GM18498 (cell line): ENCODE measurements at regions not wholly inside any gene's neighbourhood (a gene's known extent, or its start where the extent isn't known, plus 50 kb on each side); places are given as distances from the start of the nearest gene placed in this dataset.

Experiments used
- ATAC-seq: cut with Tn5 transposase; IDR thresholded peaks from one replicate; pipeline ENCODE4 v1.9.1; 2021; ENCODE audit warnings: mild to moderate bottlenecking, moderate library complexity; ENCODE audit not compliant: unreplicated experiment

DNA sequence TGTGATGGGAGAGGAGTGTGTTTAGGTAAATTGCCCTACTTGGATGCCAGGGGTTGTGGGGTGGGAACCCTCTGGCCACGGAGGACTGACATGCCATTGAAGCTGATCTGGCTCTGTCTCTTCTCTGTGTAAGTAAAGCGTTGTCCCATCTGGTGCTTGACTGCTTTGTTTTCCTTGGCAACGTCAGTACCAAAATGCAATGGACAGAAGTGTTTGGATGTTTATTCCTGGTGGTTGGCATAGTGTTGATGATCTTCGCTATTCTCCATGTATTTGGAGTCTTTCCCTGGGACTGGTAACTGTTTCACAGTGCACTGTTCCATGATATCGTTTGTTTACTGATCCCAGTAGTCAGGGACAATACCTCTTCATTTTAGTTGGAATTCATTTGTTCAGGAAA, 130.5 kb upstream of the MCTP2 start:
- no peak for ATAC-seq

GRCh38 chr15:94099574-94099960, 131.8 kb upstream of the MCTP2 start:
- no peak for ATAC-seq

DNA sequence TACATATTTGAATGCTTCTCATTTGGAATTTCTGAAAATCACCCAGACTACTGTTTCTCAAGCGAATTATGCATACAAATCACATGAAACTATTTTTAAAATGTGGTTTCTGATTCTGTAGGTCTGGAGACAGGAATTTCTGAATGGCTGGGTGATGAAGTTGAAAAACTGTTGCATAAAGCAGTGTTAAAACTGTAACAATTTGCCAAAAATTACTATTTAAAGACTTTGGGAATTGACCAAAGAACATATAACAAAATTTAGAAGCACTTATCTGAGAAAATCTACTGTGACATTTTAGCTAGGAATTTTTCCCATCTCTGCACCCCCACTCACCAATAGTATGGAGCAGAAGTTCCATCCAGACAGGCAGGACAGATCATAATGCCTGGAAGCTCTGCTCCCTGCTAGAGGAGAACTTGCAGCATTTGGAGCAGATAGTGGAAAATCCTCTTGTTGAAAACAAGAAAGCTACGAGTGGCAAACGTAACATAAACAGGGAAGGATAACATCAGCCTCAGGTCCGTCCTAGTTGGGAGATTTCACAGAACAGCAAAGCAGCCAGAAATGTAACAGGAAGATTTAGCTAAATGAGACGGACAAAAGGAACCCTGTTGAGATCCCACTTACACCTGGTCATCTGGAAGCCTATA, 132.3 kb upstream of the MCTP2 start:
- no peak for ATAC-seq

- no peak for ATAC-seq
These were observed 133.8 kb upstream of the MCTP2 start for GRCh38 chr15:94097552-94097951.

DNA sequence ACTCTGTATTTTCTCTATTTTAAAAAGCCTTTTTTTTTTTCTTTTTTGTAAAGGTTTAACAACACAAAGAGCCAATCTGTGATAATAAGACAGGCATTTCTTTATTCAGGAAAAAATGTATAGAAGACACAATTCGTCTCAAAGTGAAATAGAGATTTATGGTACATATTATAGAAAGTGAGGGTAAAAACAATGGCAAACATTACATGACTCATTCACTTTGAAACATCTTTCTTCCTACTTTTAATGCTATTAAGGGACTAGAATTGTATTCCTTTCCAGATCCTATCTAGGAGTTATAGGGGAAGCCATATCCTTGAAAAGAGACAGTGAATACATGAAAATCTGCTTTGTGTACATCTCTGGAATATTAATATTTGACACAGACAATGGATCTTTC, 137.1 kb upstream of the MCTP2 start:
- no peak for ATAC-seq

DNA sequence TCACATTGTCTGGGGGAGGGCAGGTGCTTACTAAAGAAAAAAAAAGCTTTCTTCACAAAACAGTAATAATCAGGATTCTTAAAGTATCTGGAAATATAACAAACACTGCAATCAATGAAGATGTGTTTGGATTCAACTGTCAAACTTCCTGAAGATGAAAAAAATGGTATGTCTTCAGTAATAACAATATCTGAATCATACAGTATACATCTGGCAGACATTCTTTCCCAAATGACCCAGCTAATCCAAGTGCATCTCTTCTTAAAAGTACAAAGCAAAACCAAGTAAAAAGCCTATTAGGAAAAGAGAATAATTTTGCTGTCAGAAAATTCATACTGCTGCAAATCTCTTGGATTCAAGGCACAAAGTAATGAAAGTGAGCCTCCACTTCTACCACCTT, 145.0 kb upstream of the MCTP2 start:
- ATAC-seq, result no peak

DNA sequence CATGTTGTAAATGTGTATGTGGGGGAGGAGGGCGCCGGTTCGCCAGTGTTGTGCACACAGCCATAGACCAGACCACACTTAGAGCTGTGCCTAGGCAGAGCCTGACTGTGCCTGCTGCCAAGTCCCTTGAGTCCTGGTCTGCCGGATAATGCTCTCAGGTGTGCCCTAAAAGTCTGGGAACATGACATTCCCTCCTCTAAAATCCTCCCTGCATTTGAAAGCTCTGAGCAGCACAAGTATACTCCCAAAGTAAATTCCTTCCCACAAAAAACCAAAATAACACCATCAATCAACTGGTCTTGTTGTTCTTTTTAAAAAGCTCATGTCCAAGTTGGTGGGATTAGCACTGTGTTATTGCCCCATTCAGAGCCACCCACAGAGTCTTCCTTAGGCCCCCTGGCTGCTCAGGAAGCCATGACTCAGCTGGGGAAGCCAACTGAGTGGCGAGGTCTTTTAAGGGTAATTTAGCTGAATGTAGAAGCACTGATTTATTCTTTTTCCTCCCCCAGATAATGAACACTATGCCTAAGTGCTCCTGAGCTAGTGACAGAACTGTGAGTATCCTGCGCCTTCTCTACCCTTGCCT, 147.8 kb upstream of the MCTP2 start:
- no peak for ATAC-seq

GRCh38 chr15:94081829-94082228, 149.5 kb upstream of the MCTP2 start:
- ATAC-seq, result no peak

DNA sequence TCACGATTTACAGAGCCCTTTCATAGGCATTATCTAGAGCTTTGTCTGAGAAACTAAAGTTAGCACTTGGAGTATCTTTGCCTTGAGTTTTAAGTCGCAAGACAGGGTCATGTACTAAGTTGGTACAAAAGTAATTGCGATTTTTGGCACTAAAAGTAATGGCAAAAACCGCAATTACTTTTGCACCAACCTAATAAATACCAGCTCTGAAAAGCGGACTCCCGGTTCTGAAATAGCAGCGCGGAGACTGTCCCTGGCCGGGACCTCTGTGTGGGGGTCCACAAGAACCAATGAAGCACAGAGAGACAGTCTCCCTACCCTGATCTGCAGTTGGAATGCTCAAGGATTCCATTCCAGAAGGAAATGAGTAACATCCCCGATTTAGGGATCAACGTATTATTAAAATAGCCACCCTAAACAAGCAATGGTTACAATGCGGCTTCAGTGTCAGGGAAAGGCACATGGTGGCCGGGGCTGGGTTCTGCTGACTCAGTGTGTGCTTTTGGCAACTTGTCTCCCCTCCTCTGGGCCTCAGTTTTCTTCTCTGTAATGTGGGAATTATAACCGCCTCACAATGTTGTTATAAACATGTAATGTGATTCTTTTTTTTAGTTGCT, 150.3 kb upstream of the MCTP2 start:
- no peak for ATAC-seq

DNA sequence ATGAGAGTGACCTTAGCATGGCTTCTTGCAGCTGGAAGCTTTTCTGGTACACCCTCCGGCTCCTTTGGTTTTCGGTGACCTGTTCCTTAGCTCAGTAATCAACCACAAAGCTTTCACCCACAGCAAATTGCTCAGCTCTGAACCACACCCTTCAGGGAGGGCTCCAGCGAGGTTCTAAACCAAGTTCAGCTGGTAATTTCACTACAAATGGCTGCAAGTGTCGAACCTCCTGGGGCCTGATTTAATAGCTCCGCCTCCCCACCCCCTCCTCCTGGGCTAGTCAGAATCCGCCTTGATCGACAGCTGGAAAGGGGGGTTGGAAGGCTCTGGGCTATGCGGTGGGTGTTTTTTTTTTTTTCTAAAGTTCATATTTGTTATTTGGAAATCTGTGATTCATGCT, 150.9 kb upstream of the MCTP2 start:
- no peak for ATAC-seq

DNA sequence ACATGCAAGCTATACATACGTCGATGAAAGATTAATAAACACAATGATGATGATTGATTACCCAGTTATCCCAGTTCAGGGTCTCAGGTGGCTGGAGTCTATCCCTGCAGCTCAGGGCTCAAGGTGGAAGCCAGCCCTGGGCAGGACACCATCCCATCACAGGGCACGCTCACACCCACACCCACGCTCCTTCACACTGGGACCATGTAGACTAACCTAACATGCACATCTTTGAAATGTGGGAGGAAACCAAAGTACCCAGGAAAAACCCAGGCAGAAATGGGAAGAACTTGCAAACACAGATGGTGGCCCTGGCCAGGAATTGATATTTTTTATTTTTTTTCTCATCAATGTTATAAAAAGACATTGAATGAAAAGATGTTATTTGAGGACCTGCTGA, 151.4 kb upstream of the MCTP2 start:
- no peak for ATAC-seq

GRCh38 chr15:94079459-94079858, 151.9 kb upstream of the MCTP2 start:
- ATAC-seq, result no peak

DNA sequence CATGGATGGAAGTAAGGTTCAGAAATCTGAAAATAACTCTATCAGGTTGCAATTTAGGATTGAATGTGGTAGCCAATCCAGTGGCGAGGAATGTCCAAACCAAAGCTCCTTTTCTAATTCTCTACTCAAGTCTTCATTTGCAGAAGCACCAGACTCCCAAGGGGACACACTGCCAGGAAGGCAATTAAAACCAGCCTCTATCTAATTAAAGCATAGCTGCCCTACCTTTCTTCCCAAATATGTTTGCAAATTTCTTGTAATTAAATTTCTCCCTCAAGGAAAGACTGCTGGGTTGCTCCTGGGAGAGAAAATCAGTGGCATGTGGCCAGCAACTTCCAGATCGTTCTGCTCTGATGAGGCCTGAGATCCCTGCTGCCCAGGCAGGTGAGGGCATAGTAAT, 153.4 kb upstream of the MCTP2 start:
- ATAC-seq, result no peak

DNA sequence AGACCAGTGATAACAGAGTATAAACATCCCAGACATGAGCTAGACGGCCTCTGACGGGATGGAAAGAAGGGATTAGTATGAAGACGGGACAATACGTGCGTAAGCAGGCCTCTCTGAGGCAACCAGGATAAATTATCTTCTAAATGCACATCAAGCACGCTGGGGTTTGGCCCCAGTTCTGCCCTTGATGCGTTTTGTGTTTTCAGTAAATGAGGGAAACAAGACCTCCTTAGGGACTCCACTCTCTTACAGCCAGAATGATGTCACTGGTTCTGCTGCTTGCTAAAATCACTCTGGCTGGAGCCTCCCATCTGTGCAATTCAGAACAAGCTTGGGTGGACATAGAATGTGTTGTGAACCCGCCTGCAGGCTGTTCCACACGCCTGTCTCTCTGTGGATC, 156.0 kb upstream of the MCTP2 start:
- no peak for ATAC-seq

GRCh38 chr15:94070356-94071295, 160.7 kb upstream of the MCTP2 start:
- ATAC-seq, result peak; percentile 58

DNA sequence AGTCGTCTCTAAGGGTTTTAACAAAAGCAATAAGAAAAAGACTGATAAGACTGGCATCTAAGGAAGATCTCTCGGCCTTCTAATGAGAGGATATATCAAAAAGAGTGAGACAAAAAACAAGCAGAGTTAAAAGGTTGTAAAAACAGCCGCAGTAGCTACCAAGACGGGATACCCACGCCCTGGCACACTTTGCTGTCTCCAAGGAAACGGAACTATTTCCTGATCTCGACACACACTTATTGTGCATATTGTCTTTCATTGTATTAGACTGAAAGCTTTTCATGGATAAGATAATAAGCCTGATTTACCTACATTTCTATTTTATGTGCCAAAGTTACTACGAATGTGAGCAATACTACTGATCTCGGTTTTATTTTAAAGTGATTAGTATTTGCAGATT, 161.5 kb upstream of the MCTP2 start:
- no peak for ATAC-seq

GRCh38 chr15:94066811-94067210, 164.6 kb upstream of the MCTP2 start:
- ATAC-seq, result no peak

- no peak for ATAC-seq
These were observed 165.3 kb upstream of the MCTP2 start for GRCh38 chr15:94066046-94066445.

DNA sequence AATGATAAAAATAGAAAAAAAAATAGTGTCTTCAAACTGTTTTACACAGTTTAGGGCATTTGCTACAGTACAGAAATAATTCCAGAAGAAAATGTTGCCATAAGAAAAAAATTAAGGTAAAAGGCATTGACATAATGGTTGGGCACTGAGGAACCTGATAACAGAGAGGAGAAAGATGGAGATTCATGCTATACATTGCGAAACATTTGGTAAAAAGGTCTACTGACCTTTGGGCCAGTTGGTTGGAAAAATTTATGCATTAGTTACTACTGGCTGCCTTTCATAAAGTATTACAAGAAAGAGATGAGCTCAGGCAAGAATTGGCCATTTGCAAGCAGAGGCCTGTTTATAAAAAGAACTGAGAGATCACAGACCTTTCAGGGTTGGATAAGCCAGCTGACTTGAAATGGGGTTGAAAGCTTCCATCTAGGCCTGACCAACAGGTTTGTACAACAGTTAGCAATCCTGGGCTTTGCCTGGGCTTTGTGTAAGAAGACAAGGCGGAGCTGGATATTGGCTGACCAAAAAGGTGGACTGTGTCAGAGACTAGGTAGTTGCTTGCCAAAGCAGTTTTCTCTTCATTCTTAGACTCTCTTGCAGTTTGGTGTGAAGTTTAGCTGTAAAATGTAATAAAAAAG, 166.6 kb upstream of the MCTP2 start:
- no peak for ATAC-seq

GRCh38 chr15:94061041-94061440, 170.3 kb upstream of the MCTP2 start:
- no peak for ATAC-seq

DNA sequence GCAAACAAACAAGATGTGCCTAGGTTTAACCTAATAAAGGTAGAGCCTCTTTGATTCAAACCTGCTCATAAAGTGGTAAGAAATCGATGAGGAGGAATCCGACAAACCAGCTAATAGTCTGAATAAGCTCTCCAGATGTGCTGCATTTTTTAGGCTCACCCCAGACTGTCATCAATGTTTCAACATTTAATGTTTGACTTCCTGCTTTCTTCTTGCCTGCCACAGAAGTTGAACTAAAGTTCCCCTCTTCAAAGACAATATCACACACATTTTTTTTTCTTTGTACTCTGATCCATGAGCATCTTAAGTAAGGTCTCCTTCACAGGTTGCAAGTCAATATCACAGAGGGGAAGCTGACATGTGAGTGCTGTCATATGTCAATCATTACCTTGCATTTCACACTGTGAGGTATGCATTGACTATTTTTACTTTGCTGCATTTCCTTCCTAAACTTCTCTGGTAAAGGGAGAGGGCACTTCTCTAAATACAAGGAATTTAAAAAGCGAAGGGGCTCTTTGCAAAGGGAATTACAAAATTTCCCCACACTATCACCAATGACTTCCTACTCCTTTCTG, 172.3 kb upstream of the MCTP2 start:
- no peak for ATAC-seq
